ENCODE measurements at regions not wholly inside any gene's neighbourhood (a gene's known extent, or its start where the extent isn't known, plus 50 kb on each side); places are given as distances from the start of the nearest gene placed in this dataset.

DNA sequence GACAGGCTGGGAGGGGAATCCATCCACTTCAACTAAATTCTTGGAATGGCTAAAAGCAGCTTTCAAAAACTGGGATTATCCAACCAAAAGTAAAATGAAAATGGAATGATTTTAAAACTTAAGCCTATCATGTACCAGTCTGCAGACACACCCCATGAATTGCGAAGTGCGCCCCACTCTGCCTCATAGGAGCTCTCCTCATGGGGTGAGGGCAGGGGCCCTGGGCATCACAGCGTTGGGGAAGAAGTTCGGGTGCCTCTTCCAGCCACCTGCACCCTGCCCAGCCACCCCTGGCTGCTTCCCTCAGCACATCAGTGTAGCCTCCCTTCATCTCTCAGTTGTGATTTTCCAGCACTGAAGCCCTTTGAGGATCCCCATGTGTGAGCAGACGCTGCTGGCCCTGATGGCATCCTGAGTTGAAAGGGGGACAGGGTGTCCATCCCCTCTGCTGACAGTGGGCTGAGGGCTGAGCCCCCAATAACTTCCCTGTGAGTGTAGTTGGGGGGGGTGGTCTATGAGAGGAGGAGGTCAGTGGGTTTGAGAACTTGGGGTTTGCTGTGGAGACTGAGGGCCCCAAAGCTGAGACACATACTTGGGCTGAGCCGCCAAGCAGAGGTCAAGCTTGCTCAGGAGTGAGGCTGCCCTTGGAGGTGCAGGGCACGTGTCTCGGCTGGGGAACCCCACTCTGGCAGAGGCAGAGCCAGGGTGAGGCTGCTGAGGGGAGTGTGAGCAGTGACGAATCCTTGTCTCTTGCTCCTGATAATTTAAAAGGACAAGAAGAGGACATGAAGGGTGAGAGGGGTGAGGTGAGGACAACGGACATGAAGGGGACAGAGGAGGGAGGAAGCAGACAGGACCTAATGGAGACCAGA lies 542.1 kb downstream of the TCERG1L start:
- DNase-seq (ENCODE audit: low read depth) = no peak

DNA sequence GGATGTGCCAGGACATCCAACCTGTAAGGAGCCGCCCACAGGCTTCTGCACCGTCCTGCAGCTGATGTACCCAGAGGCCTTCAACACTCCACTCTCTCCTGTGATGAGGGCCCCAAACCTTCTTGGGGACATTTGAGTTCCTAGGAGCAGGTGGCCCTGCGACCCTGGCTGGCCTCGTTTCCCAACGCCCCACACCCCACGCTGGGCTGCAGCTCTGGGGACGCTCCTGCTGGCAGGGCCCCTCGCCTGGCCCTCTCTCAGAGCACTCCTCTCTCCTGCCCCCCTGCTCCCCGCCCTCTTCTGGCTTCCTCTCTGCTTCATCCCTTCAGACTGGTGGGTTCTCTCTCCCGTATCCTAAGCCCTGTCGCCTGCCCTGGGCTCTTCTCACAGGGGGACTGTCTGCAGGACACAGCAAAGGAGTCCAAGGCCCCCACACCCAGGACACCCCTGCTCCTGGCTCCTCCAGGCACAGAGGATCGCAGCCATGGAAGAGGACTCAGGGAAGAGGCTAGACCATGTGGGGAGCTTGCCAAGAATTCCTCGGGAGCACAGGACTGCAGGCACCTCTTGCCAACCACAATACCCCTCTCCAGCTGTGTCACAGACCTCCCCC lies 541.4 kb downstream of the TCERG1L start:
- DNase-seq (ENCODE audit: low read depth) = no peak

DNA sequence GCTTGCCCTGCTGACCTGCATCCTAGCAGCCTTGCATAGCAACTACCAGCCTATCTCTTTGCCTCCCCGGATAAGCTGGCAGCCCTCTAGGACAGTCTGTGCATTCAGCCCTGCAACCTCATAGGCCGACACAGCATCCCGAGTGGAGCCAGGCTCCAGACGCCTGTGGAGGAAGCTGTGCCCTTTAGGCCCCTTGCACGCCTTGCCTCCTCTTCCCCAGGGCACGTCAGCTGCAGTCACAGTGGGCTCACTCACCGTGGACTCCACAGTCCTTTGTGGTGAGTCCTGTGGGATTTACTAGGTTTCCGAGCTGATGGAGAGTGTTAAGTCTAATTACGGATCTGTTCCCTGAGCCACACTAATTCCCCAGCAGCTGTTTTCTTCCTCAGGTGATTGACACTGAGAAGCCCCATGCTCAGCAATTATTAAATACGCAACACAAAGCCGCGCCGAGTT lies 540.0 kb downstream of the TCERG1L start:
- no peak for DNase-seq (ENCODE audit: low read depth)

DNA sequence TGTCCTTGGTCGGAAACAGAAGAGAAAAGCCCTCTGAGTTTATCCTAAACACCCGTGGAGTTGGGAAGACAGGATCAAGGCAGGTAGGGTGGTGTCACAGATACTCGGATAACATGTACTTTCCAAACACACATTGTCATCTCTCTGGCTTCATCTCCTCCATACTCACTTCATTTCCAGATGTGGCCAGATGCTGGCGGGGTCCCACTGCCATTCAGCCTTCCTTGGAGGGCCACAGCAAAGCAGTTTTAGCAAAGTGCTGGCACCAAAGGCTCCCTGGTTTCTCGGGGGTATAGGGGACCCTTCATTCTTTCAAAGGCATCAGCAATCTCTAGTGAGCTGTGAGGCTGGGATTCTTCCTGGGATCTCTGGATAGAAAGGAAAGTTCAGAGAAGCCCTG lies 539.5 kb downstream of the TCERG1L start:
- DNase-seq (ENCODE audit: low read depth) = no peak

DNA sequence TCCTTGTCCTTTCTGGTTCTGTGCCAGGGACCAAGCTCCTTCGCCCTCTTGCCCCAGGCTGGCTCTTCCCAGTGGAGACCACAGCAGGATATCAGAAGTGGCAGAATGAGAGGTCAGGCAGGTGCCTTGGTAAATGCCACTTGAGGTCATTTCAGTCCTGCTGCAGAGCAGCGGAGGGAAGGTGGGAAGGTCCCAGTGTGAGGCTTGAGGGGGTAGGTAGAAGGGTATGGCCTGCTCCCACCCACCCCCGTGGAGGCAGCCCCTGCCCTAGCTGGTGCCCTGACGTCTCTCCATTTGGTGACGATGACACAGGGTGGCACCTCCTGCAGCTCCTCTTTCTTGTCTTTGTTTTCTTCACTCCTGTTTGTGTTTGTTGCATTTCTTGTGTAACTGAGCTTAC lies 538.8 kb downstream of the TCERG1L start:
- DNase-seq (ENCODE audit: low read depth) = no peak

DNA sequence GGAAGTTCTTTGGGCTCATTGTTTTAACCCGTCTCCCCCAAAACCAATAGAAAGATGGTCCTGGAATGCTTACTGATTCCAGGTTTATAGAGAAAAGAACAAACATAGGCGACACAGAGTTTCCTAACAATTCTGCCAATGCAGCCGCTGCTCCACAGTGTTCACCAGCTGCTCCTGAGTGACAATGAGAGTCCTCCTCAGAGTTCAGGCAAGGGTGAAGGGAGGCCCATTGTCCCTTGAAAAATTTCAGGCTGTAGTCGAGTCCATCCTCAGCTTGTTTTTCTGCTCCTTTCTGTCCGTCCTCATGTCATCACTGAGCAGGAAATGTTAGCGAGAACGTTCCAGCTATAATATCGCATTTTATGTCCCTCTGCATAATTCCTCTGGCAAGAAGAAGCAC lies 537.6 kb downstream of the TCERG1L start:
- DNase-seq (ENCODE audit: low read depth) = no peak

DNA sequence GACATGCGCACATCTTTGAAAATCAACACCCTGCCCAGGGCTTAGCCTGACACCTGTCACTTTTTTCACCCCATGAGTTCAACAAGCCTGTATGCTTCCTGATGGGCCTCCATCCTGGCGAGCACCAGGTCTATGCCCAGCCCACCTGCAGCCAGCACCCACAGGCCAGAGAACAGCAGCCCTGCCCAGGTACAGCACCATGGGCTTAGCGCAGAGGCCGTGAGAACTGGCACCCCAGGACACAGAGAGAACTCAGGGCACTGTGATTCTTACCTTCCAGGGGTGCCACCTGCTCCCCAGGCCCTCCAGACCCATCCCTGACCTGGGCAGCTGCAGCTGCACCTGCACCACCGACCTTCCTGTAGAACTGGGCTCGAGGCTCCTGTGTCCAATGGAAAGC lies 536.6 kb downstream of the TCERG1L start:
- DNase-seq (ENCODE audit: low read depth) = no peak

DNA sequence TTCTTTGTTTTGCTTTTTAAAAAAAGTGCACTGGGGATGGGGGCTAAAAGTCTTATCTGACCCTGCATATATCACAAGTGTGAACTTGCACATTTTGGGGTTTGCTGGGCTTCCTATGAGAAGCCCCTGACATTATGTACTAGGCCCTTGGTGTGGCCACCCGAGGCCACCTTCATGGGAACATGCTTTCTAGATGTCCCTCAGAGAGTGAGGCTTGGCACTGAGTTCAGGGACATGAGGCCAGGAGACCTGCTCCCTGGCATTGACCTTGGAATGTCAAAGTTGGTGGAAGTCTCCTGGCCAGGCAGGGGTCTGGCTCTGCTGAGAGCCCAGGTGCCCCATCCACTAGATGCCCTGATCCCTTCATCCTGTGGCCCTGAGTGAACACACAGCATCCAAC lies 536.2 kb downstream of the TCERG1L start:
- DNase-seq (ENCODE audit: low read depth) = no peak

DNA sequence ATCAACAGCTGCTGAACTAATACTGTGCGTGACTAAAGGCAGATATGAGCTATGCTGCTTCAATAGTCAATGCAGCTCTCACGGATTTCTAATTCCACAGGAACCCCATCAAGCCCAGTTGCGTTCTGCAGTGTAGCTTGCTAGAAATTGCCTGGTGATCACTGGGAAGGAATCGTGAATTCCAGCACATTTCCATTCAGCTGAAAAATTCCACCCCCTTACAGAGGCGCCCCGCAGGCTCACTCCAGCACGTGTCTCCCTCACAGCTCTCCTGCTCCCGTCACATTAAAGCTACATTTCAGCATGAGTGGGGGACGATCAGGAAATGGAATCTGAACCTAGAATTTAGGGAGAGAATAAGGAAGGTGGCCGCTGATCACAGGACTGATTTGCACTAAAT lies 534.8 kb downstream of the TCERG1L start:
- DNase-seq (ENCODE audit: low read depth) = no peak

DNA sequence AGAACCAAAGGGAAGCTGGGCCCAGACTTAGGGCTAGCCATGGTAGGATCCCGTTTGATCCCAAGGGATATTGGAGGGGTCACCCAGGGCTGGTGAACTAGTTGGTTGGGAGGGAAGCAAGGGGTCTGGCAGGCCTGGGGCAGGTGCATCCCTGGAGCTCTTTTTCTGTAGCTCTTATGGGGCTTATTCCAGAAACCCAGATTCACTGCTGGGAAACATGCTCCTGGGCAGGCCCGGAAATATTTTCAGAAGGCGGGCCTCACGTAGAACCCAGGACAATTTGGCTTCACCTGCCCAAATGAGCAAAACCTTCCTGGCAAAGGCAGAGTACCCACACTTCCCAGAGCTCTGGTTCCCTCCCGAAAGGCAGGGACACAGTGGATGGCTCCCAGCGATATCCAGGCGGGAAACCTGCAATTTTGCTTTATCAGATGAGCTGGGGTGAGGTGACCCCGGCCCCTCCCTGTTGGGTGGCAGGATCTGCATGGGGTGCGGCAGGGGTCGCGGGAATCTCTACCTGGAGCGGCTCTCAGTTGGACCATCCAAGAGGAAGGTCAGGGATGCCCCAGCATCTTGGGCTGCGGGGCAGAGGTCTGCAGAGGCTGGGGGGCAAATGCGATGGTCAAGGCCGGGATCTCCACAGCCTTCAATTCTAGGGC lies 533.9 kb downstream of the TCERG1L start:
- DNase-seq (ENCODE audit: low read depth) = no peak

DNA sequence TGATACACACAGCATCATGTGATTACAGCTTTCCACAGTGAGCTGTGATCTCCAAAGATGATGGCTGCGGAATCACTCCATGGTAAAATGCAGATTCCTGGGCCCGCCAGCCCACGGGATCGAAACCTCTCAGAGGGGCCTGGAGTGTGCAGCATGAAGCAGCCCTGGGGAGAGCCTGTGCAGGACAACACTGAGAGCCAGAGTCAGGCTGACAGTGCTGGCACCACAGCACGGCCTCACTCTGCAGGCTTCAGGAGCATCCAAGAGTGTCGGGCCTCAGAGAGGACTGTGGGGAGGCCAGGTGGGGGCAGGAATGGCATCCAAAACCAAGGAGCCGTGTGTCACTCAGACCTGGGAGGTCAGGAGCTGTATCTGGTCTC lies 533.4 kb downstream of the TCERG1L start:
- DNase-seq (ENCODE audit: low read depth) = no peak

DNA sequence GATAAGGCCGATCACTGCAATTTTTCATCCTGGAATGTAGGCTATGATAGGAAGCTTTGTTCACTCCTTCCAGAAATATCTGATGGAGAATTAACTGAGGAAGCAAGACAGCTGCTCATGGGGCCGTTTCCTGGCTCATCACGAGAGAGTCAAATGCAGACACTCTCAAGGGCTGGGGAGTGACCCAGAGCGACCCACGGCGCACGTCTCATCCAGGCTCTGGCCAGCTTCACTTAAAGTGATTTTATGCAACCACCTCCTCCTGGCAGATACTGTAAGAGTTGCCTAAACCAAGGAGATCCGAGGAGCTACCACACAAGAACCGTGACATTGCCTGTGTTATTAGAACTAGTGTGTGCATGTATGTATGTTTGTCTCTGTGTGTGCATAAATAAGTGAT lies 530.8 kb downstream of the TCERG1L start:
- DNase-seq (ENCODE audit: low read depth) = no peak

DNA sequence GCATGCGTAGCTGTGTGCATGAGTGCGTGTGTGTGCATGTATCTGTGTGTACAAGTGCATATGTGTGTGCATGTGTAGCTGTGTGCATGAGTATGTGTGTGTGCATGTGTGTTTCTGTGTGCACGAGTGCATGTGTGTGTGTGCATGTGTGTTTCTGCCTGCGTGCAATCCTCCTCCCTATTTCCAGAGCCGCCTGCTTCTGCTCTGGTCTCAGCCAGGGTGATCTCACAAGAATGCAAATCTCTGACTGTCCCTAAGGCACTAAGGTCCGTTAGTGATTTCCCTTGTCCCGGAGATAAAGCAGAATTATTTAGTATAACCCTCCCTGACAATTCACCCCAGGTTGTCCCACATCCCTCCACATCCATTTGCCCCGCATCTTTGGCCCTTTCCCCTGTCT lies 530.3 kb downstream of the TCERG1L start:
- DNase-seq (ENCODE audit: low read depth) = no peak

DNA sequence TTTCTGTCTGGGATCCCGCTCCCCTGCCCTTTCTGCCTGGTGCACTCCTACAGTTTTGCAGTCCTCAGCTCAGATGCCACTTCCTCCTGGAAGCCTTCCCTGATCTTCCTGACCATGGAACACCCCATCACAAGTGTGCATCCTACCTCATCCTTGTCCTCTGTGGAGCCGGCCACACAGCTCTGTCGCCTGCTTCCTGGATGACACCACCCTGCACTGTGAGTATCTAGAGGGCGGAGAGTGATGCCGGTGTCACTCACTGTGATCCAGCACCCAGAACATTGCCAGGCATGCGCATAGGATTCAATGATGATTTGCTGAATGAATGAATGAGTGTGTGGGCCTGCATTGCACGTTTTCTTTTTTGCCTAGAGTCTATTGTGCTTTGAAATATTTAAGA lies 529.9 kb downstream of the TCERG1L start:
- DNase-seq (ENCODE audit: low read depth) = no peak

DNA sequence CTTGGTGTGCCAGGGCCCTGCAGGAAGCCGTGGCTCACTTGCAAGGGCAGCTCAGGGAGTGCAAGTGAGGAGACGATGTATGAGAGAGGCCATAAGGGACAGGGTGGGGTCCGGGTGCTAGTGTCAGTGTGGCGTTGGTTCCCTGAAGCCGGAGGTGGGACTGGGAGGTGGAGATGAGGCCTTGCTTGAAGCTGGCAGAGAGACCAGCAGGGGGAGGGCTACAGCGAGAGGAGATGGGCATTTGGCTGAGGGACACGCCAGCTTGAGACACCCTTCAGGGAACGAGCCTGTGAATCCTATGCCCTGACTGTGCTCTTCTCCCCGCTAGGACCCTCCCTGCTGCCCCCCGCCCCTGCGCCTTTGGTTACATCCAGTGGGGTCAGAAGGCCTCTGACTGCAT lies 529.1 kb downstream of the TCERG1L start:
- no peak for DNase-seq (ENCODE audit: low read depth)

DNA sequence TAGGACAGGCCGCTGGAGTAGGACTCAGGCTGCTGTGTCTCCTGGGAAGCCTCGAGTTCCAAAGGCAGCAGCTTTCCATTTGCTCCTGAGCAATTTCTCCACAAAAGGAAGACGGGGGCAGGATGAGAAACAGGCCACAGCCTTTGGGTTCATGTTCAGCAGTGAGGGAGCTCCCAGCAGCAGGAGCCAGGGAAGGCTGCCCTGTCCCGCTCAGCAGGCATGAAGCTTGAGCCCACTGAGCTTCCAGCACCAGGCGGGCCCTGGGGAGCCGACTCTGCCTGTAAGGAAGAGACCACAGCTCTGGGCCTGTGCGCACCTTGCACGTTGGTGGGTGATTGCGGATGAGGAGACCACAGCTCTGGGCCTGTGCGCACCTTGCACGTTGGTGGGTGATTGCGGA lies 527.2 kb downstream of the TCERG1L start:
- no peak for DNase-seq (ENCODE audit: low read depth)

DNA sequence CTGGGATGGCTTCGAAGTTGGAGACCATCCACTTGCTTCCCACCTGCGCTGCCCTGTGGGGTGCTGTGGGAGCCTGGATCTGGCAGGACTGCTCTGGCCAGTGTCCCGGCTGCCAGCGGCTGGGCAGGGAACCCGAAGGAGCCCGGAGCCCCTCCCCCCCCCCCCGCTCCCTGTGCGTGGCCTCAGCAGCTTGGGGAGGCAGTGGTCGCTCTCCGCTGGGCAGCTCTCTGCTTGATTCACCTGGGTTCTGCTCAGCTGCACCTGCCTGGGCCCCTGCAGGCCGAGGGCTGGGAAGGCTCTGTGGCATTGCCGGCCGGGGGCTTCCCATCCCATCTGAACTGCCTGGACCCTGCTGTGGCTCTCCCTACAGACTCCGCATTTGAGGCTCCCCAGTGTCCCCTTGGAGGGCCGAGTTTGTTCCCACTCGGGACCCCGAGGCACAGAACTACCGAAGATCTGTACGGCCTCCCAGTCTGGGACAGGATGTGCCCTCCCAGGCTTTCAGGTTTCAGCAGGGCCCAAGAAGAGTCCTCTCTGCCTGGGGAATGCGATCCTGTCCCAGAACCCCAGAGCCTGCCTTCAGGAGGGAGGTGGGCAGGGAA lies 525.1 kb downstream of the TCERG1L start:
- no peak for DNase-seq (ENCODE audit: low read depth)

DNA sequence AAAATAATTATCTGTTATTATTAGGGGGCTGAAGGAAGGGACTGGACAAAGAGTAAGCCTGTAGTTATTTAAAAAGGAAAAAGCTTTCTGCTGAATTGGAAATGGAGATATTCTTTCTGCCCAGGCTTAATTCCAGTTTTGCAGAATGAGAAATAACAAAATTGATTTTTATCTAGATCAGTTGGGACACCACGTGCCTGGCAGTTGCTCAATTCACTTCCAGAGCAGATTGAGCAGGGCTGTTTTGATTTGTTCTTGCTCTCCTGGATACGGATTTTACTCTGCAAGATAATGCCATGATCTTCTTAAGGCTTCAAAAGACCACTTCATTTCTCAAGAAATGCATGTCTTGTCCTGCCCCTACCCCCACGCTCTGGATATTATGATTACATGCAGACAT lies 524.3 kb downstream of the TCERG1L start:
- DNase-seq (ENCODE audit: low read depth) = no peak

DNA sequence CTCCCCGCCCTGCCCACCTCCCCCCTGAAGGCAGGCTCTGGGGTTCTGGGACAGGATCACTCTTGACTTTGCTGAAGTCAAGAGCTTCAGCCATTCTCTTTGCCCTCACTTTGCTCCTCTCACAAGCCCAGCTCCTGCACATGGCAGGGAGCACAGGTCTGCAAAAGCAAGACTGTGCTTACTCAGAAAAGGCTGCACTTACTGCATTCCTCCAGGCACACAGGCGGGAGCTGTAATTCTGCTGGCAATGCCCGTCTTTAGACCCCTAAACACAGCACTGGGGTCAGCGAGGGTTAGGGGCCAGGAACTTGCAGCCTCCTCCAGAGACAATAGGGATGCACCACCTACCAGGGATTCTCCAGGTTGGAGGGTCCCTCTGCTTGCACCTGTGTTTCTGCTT lies 523.7 kb downstream of the TCERG1L start:
- no peak for DNase-seq (ENCODE audit: low read depth)

DNA sequence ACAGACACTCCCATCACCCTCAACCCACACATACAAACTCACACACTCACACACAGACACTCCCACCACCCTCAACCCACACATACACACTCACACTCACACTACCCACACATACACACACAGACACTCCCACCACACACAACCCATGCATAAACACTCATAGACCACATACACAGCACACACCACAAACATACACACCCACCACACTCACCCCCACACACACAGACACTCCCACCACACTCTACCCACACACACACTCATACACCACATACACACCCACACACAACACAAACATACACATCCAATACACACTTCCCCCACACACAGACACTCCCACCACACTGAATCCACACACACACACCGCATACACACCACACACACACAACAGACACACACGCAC lies 521.2 kb downstream of the TCERG1L start:
- DNase-seq (ENCODE audit: low read depth) = no peak

DNA sequence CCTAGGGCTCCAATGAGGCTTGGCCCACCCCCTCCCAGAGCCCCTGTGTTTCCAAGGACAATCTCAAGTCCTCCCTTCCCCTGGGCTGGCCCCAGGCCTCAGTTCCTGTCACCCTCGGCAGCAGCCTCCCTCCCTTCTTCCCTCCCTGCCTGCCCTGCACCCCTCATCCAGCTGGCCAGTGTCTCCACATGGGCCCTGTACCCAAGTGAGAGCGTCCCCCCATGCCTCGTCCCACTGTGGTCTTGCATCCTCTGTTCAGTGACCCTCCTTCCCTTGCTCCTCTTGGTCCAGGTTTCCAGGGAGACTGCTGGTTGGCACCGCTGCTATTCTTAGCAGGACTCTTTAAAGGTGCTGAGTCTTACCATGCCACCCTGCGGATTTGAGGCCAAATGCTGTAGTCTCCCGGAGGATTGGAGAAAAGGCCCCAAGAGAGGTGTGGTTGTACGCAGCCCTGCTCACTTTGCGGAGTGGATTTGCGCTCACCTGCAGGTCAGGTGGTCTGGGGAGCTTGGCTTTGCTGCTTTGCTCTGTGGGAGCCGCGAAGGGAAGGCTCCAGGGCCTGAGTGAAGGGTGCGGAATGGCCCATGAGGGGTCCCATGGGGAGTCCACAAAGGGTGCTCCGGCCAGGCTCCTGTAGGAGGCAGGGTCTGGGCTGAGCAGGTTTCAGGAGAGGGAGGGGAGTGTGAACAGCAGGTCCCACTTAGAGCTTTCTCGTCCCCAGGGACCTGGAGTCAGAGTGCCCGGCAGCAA lies 519.2 kb downstream of the TCERG1L start:
- DNase-seq (ENCODE audit: low read depth) = no peak

DNA sequence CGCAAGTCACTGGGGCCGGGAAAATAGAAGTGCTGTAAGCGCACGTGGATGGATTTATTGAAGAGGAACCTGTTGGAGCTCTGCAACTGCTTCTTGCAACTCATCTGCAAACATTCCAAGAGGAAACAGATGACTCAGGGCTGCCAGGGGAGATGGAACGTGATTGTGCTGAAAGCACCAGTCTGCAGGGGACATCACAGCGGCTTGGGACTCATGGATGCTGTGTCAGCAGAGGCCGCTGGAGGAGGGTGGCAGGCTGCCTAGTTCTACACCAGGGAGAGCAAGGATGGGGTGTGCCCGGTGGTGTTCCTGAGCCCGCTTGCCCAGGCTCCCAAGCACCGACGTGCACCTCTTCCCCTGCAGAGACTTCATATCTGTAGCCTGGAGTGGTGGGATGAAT lies 515.7 kb downstream of the TCERG1L start:
- DNase-seq (ENCODE audit: low read depth) = no peak

Measured in fibroblast of the conjunctiva (primary cell).